ENCODE measurements at regions not wholly inside any gene's neighbourhood (a gene's known extent, or its start where the extent isn't known, plus 50 kb on each side); places are given as distances from the start of the nearest gene placed in this dataset.

DNA sequence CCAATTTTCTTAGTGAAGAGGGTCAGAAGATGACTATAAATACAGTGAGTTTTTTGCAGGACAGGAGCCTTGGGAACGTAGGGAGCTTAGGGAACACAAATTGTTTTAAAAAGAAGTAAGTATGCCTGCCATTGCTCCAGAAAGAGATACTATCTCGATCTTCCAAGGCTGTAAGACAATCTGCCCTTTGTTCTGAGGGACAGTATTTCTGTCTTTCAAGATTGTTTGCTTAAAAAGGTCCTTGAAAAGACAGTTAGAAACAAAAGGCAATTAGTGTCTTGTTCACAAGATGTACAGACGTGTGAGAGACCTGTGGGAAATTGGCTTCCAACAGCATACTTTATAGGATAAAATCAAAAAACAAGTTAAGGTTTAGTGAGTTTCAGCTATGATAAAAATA is 321.2 kb upstream of the FAR2 start:
- no peak for DNase-seq

DNA sequence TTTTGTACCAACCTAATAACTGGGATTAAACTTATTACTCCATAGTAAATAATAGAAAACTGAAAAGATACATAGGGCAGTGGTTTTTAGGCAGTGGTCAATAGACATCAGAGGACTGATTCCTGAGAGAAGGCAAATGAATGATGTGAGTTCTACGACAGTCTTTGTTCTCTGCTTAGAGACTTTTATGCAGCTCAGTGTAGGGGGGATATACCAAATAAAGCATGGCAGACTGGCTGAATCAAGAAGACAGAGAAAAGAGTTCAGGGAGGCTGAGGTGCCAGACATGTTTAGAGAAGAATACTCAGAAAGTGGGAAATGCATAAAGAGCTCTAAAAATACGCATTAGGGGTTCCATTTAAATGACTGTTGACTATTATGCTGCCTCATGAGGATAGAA is 320.8 kb upstream of the FAR2 start:
- no peak for DNase-seq

DNA sequence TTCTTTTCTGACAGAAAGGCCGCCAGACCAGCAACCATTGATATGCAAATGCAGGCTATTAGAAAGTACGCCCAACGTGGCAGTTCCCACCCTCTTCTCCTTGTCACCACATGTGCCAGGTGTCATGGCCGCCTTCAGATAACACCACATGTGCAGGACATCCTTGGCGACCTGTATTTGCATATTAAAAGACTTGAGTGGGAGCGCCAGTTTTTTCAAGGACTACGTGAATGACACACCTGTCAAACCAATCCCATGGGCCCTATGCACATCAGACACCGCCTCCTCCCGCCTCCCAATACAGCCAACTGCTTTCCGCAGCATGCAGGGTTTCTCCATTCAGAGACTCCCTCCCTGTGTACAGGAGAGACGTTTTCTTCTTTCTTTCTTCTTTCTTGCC is 318.6 kb upstream of the FAR2 start:
- DNase-seq, result no peak

DNA sequence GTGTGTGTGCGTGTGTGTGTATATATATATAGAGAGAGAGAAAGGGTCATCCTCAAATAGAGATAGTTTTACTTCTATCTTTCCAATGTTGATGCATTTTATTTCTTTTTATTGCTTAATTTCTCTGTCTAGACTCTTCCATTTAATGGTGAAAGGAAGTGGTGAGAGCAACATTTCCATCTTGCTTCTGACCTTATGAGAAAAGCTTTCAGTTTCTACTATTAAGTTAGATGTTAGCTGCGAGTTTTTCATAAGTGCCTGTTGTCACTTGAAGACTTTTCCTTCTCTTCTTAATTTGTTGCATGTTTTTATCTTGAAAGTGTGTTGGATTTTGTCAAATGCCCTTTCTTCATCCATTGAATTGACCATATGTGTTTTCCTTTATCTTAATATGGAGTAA is 304.4 kb upstream of the FAR2 start:
- no peak for DNase-seq

DNA sequence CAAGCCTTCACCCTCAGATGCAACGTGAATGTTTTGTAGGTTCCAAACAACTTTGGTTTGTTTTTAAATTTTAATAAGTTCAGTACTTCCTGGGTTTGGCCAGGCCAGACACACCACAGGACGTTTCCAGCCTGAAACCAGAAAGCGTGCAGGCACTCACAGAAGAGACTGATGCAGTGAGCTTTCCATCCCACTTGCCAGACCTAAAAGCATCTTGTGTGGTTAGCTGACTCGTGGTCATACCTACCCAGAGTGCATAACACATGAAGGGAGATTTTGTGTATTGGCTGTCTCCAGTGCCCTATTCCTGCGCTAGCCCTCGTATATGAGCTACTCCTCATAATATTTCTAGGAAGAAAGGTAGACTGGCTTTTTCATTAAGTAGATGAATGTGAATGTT is 297.3 kb upstream of the FAR2 start:
- DNase-seq, result no peak

DNA sequence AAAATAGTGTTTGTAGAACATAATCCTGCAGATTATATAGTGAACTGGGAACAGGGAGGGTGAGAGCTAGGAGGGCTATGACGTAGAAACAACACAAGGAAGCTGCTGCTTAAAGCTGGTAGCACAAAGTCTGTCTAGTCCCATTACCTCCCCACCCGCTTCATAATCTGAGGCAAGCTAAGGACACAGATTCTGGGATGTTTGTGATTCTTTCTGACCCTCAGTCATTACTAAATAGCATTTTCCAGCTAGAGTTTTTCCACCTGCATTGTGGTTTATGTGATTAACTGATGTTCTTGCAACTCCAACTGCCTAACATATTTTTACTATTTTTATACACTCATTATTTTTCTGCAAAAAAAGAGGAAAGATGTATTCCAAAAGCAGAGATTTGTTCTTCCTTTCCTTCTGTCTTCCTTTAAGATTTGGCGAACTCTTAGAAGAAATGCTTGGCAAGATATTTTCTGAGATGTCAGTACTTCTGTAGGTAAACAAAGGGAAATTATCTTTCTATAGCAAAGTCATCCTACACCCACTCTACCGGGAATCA is 293.2 kb upstream of the FAR2 start:
- no peak for DNase-seq

DNA sequence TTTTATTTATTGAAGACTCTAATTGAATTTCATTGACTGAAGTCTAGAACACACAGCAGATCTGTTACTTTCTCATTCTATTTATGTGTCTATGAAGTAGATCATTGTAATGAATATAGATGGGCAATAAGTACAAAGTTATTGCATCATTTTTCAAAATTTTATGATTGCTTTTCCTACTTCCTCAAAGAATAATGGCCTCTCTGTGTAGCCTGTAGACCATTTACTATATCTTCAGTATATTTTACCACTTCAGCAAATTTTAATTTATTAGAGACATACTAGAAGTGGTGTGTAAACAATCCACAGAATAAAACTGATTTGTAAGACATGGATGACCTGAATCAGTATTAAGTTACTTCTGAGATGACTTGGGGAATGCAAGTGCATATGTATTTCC is 291.7 kb upstream of the FAR2 start:
- no peak for DNase-seq

DNA sequence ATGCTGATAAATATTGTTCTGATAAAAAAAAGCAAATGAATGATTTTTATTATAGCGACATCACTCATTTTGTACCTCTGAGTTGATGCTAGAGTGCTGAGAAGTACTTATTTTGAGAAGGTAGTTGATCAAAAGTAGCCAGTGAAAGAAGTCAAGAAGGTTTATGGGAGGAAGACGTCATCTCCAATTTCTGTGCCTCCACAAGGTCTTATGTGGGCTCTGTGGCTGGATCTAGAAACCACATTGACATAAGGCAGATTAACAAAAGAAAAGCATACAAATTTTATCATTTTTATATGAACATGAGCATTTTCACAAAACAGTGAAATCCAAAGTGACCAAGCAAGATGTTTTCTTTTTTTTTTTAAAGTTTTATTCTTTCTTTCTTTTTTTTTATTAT is 289.5 kb upstream of the FAR2 start:
- DNase-seq, result no peak

DNA sequence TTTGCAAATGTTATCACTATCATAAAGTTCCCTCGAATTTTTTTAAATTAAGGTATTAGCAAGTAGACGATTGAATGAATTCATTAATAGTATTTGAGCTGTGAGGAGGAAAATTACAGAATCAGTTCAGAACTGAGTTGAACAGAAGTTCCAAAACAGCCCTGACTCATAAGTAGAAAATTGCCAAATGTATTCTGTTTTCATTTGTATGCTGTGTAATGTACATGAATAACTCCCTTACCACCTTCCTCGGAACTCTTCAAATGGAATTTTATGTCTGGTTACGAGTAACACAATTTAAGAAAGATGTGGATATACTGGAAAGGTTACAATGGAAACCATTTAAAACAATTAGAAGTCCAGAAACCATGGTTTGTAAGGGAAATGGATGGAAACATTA is 283.3 kb upstream of the FAR2 start:
- no peak for DNase-seq

DNA sequence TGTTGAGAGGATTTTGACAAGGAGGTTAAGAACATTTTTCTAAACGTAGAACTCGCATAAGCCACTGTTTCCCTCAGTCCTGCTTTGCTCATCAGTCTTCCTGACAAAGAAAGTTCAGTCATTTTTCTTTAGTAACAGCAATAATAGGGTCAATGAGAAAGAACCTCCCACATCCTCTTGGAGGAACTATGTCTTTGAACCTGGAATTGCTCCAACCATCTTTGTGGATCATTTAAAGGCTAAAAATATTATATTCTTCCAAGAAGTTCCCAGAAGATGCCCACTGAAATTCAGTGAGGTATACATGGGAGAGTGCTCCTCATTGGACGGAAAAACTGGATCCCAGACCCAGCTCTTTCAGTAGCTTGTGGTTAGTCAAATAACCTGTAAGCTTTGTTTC is 282.8 kb upstream of the FAR2 start:
- DNase-seq, result no peak

DNA sequence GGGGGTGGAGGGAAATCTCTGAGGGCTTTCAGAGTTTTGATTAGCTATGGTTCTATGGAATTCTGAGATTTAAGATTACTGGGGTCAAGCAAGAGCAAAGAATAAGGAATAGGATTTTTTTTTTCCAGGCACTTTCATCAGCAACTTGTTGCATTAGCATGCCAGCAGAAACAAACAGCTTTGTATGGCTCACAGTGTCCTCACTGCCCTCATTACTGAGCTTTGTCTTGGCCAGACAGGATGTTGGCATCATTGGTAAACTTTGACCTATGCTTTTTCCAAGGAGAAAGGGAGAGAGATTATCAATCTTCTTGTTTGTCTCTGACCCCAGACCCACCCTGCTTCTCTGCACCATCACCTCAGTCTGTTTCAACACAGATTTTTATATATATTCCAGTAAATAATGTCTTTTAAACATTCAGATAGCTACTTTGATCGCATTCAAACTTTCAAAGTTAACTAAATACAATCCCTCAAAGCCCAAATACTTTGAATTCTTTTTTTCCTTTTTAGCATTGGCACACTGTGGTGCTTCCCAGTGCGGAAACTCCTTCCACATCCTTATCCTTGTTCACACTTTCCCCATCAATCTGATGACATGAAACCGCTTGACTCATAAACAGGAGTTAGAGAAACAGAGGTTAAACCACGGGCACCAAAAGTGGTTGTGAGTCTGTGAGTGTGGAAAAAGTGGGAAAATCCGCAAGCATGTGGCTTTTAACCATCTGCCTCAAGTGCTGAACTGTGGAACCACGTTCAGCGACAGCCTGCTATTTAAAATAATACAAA is 282.2 kb upstream of the FAR2 start:
- DNase-seq, result no peak

DNA sequence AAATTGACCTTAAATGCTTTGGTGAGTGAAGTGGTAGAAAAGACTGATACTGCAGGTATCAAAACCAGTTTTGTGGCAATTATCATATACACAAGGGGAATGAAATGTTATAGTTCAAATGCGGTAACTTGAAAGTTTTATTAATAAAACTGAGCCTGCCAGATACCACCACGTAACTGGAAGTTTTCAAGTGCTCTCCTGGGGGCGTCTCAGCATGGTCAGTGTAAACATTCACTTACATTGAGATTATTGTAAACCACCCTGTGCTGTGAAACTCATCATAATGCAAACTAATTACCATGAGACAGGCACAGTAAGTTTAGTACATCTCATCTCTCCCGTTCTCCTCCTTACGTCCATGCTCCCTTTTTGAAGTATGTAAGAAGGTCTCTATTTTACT is 280.7 kb upstream of the FAR2 start:
- no peak for DNase-seq

DNA sequence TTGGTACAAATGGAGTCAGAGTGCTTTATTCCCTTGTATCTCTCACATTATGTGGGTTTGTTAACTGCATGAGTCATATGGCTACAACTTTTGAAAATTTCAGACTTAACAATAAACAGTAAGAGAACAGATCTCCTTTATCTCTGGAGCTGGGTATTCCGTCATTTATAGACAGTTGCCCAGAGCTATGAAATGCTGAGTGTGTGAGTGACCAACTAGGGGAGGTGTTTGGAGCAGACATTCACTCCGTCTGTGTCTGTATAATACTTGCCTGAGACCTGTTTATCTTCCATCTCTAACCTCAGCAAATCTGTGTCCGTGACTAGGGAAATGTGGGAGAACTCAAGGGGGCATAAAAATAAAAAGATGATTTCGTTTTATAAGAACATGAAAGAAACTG is 279.9 kb upstream of the FAR2 start:
- no peak for DNase-seq

DNA sequence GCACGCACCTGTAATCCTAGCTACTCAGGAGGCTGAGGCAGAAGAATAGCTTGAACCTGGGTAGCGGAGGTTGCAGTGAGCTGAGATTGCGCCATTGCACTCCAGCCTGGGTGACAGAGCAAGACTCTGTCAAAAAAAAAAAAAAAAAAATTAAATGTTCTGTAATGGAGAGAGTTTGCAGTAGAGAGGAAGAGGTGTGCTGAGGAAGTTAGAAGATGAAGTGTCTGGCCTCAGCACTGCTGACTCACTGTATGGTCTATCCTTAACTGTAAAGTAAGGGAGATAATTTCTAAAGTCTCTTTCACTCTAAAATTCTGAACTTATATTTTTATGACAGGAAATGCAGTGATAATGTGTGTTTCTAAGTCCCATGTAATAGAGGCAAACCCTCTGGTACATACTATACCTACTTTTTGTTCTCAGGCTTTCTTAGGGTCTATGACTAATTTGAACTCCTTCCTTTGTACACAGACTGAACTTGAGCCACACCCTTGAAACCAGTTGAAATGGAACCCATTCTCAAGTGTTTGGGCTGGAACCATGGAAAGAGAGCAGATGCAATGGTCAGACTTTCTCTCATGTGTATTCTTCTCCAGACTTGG is 278.1 kb upstream of the FAR2 start:
- DNase-seq, result no peak

DNA sequence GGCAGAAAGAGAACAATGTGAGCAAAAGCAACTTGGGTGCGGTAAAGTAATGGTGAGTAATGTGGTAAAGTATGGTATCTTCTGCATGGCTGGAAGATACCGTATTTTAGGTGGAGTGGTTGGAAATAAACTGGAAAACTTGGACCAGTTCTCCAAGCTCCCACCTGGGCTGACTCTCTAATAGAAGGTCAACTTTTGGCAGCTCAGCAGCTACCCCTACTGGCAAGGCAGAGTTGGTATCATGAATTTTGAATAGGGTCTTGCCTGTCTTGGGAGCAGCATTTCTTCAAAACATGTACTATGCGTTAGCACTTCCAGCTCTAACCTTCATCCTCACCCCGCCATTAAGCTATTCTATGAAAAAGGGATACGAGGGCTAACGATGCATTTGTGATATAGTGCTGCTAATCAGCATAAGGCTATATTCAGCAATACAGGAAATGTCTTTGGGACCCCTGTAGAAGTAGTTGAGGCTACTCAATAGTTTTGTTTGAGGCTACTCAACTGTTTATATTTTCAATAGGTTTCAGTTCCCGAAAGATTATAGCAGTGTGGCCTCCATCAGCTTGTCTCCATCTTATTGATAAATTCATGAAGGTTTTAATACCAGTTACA is 276.3 kb upstream of the FAR2 start:
- peak; percentile 24 to 36 for DNase-seq

DNA sequence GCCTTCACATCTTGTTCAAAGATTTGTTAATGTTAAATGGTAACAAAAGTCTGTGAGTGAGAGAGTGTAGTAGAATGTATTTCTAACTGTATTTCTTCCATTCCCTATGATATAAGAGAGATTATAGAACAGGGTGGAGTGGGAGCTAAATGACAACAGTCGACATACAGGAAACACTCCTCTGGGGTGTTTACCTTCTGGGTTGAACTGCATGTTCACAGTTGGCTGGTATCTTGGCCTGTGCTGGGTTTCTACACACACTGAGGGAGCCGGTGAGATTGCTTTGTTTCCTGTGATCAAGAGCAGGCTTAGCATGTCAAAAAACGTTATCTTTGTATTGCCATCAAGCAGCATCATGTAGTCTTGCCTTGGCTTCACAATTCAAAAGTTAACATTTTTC is 274.3 kb upstream of the FAR2 start:
- DNase-seq, result no peak

DNA sequence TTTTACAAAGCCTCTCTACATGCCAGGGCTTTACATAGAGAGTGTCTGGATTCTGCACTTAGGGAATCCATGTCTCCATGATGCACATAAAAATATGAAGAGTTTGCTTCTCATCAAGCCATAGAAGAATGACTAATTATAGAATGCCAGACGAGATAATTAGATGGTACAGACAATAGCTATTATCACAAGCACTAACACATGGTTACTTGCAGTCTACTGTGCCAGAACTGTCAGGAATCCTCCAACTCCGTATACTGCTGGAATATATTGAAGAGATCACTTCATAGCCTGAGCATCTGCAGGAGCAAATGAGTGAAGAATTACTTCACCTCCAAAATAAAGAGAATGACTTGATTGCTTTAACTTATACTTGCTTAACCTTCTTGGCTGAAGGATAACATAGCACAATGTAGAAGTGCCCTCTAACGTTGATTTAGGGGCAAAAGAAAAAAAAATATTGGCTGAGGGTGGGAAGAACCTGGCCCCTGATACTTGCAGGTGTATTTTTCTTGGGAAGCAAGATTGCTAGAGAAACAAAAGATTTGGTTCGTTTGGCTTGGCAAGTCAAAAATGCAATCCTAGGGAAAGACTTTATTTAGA is 272.8 kb upstream of the FAR2 start:
- no peak for DNase-seq

DNA sequence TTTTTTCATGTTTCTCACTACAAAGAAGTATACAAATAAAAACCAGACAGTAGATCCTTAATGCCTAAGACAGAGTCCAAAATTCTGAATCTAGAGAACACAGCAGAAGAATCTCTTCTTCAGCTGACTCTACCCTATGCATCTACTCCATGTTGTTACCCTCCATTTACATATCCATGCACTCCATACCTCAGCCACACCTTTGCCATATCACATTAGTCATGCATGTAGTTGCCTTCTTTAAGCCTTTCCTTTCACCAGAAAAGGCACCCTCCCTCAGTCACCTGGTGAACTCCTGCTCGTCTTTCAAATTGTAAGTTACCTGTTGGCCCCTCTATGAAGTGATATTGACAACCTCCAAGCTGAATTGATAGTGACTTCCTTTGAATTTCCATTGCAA is 271.2 kb upstream of the FAR2 start:
- no peak for DNase-seq

DNA sequence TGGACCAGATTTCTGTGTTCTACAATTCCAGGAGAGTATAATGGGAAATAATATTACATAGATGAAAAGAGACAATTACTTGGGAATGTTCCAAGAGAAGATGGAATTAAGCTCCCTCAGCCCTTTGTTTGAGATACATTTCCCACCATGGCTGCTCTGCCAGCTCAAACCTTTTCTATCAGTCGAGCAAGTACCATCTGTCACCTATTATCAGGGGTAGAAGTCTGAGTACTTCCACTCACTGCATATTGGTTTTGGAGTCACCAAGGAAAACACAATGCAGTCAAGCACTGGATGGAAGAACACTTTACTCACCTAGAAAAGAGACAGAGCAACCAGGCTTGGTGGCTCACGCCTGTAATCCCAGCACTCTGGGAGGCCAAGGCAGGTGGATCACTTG is 270.4 kb upstream of the FAR2 start:
- DNase-seq, result no peak

DNA sequence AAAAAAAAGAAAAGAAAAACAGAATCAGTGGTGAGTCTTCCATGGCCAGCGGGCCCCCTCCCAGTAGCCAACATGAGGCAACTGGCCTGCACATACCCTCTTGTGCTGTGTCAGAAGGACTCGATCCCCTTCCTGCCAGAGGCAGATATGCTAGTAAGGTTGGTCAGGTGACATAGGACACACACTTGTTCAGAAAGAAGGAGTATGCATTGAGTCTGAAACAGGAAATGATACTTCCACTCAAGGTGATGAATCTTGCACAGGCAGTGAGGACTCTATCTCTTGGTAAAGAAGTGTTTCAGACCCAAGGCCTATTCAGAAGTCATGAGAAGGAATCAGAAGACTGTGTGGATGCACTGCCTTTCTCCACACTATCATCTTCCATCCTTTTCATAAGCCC is 269.7 kb upstream of the FAR2 start:
- no peak for DNase-seq

DNA sequence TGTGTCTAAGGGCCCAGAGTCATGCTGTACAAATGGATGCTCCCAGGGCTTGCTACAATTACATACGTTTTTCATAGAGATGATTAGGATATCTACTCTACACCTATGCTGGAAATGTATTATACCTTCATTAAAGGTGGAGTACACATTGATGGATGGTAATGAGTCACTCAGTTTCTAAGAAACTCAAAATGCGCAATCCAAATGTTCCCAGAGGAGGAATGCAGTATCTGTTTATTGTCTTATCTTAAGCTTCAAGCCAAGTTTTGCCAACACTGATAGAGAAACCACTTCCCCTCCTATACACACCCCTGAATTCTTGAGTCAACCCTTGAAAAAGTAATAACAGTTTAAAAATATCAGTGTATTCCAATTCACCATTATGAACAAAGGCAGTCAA is 266.6 kb upstream of the FAR2 start:
- no peak for DNase-seq

DNA sequence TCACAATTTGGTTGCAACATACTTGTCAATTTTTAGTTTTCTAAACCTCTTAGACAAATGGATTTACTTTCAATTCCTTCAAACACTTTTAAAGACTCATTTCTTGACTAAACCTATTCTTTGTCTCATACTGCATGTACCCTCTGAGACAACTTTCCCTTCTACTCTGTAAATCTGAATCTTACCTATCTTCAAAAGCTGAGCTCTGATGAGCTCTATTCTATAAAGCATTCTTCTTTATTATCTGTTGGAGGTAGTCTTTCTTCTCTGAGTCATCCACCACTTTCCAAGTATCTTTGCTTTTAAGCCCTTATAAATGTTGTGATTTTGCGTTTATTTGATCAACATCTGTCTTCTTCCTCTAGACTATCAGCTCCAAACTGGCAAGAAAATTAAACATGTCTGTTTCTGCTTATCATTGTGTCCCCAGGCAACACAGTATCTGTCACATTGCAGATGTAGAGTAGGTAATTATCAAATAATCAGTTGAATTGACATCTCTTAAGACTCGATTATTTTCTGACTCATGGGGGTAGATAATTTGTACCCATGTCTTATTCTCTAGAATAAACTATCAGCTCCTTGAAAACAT is 265.6 kb upstream of the FAR2 start:
- no peak for DNase-seq

DNA sequence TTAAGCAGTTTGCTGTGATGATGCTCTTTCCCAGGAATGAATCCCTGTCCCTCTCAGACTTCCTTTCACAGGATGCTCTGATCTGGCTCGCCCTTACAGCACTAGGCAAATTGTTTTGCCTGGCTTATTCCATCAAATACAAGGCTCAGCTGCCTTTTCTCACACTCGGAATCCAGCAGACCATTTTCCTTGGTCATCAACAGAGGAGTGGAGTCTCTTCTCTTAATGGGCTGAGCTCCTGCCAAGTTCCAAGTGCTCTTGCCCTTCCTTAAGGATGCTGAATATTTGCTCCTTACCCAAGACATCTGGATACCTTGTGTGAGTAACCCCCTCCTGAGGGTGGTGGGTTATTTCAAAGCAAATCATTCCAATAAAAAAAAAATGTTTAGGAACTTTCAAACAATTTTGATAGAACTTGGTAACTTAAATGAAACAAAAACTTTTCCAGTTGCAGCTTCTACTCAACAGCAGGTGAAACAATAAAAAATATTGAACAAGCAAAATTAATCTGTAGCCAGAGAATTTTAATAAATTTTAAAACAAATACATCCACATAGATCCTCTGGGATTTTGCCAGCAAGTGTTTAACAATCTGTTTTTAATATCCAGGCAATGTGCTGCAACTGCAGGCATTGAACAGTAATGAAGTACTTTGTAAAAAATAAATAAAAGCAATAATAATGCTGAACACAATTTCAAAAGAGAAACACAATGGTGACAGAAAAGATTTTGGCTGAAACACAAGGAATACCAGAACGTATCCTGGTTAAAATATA is 264.0 kb upstream of the FAR2 start:
- DNase-seq, result no peak

All from activated T-cell treated with anti-CD3 and anti-CD28 coated beads, Interleukin-2, amount 50 U/mL, for 48 hours (primary cell).